Activated naive CD8-positive, alpha-beta T cell treated with anti-CD3 and anti-CD28 coated beads, Interleukin-2, amount 10 ng/mL, durations not matched to agents 7 days and 5 days (primary cell): ENCODE measurements at regions not wholly inside any gene's neighbourhood (a gene's known extent, or its start where the extent isn't known, plus 50 kb on each side); places are given as distances from the start of the nearest gene placed in this dataset.

ENCODE experiments used
- ATAC-seq: fragments of 150-1000 bp; cut with Tn5 transposase; one replicate; pipeline ENCODE4 v1.10.0; 2021; ENCODE audit warnings: low read depth, moderate library complexity
- POLR2A ChIA-PET: fragments of 350-600 bp; sonication (Branson Sonifier 250); formaldehyde crosslinking; loops from one replicate; lab custom pipeline; 2021; ENCODE audit warnings: antibody characterized with exemption; lab: Charles Lee
- DNase-seq: peaks from one replicate; pipeline ENCODE4 v3.0.0; 2021
- H3K27ac Mint-ChIP-seq: one replicate; pipeline ENCODE4 v1.8.0; 2022; ENCODE audit warnings: mild to moderate bottlenecking, mixed read lengths
- H3K27me3 Mint-ChIP-seq: one replicate; pipeline ENCODE4 v1.8.0; 2022; ENCODE audit warnings: mild to moderate bottlenecking, moderate library complexity, mixed read lengths
- H3K36me3 Mint-ChIP-seq: one replicate; pipeline ENCODE4 v1.8.0; 2021; ENCODE audit warnings: mild to moderate bottlenecking, mixed read lengths
- H3K4me1 Mint-ChIP-seq: one replicate; pipeline ENCODE4 v1.8.0; 2021; ENCODE audit warnings: mixed read lengths
- H3K4me3 Mint-ChIP-seq: one replicate; pipeline ENCODE4 v1.8.0; 2022; ENCODE audit warnings: mild to moderate bottlenecking, moderate library complexity, mixed read lengths
- H3K9me3 Mint-ChIP-seq: one replicate; pipeline ENCODE4 v1.8.0; 2021; ENCODE audit warnings: mixed read lengths

- H3K27me3 Mint-ChIP-seq: peaks cover 8% of the 10 kb centered on the region
- H3K27ac Mint-ChIP-seq: no peak overlapping the region
- H3K4me1 Mint-ChIP-seq: no peaks in the 10 kb centered on the region
- H3K36me3 Mint-ChIP-seq: peaks cover 2% of the 10 kb centered on the region
- H3K9me3 Mint-ChIP-seq: peaks cover 3% of the 10 kb centered on the region
- DNase-seq (no peak), ATAC-seq (no peak)
- POLR2A ChIA-PET: no interaction called here
- no peak overlapping the region for H3K4me3 Mint-ChIP-seq
Measured at GRCh38 chr11:69545976-69546617, 64.6 kb downstream of the LINC01488 start.

GRCh38 chr11:69546735-69547370, 65.4 kb downstream of the LINC01488 start:
- no peak overlapping the region for H3K27ac Mint-ChIP-seq
- no peak overlapping the region for H3K4me3 Mint-ChIP-seq
- H3K4me1 Mint-ChIP-seq: no peaks in the 10 kb centered on the region
- no peak for DNase-seq
- peaks cover 8% of the 10 kb centered on the region for H3K27me3 Mint-ChIP-seq
- peaks cover 3% of the 10 kb centered on the region for H3K9me3 Mint-ChIP-seq
- ATAC-seq: no peak
- POLR2A ChIA-PET: no interaction called here
- peaks cover 2% of the 10 kb centered on the region for H3K36me3 Mint-ChIP-seq

DNA sequence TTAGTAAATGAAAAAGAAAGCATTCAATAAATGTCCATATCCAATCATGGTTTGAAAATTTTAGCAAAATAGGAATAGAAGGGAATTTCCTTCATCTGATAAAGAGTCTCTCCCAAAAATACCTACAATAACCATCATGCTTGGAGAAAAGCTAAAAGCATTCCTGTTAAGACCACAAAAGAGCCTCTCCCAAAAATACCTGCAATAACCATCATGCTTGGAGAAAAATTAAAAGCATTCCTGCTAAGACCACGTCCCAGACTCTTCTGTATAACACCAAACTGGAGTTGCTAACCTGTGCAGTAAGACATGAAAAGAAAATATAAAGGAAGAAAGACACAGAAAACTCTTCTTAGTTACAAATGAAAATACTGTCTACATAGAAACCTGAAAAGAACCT, 69.4 kb downstream of the LINC01488 start:
- ATAC-seq: no peak
- no peaks in the 10 kb centered on the region for H3K4me1 Mint-ChIP-seq

GRCh38 chr11:69551963-69552362, 70.5 kb downstream of the LINC01488 start:
- Mint-ChIP-seq H3K9me3 (peaks cover 6% of the 10 kb centered on the region), H3K27ac (no peak overlapping the region), H3K4me1 (no peaks in the 10 kb centered on the region), H3K4me3 (no peak overlapping the region), H3K36me3 (peaks cover 5% of the 10 kb centered on the region), H3K27me3 (peaks cover 8% of the 10 kb centered on the region)
- POLR2A ChIA-PET: no interaction called here
- no peak for ATAC-seq
- no peak for DNase-seq

More for the DNA sequence above, 69.4 kb downstream of the LINC01488 start:
- Mint-ChIP-seq H3K4me3 (no peak overlapping the region), H3K27ac (no peak overlapping the region), H3K36me3 (peaks cover 5% of the 10 kb centered on the region), H3K9me3 (peaks cover 6% of the 10 kb centered on the region), H3K27me3 (peaks cover 8% of the 10 kb centered on the region)
- POLR2A ChIA-PET: no interaction called here
- no peak for DNase-seq

DNA sequence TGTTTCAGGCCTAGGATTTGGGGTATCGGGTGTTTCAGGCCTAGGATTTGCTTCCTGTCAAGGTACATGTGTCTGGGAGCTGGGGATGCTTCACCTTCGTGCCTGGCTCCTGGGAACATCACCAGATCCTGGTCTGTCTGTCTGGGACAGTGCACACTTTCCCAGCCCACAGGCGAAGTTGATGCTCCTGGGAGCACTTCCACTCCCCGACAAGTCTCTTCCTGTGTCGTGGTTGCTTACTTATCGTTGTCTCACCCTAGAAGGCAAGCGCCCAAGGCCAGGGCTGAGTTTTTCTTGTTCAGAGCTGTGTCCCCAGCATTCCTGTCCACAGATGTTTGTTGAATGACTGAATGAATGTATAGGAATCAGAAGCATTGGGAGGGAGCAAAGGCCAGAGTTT, 71.5 kb downstream of the LINC01488 start:
- H3K4me3 Mint-ChIP-seq: no peak overlapping the region
- H3K4me1 Mint-ChIP-seq: peaks cover under 1% of the 10 kb centered on the region
- no peak overlapping the region for H3K27ac Mint-ChIP-seq

GRCh38 chr11:69553416-69554357, 72.2 kb downstream of the LINC01488 start:
- H3K36me3 Mint-ChIP-seq: peaks cover 5% of the 10 kb centered on the region
- POLR2A ChIA-PET: no interaction called here
- peaks cover 6% of the 10 kb centered on the region for H3K27me3 Mint-ChIP-seq
- ATAC-seq: no peak
- H3K4me3 Mint-ChIP-seq: no peak overlapping the region
- H3K9me3 Mint-ChIP-seq: peaks cover 6% of the 10 kb centered on the region
- DNase-seq: no peak
- H3K4me1 Mint-ChIP-seq: peaks cover 8% of the 10 kb centered on the region
- H3K27ac Mint-ChIP-seq: no peak overlapping the region

More for the DNA sequence above, 71.5 kb downstream of the LINC01488 start:
- H3K36me3 Mint-ChIP-seq: peaks cover 5% of the 10 kb centered on the region
- POLR2A ChIA-PET: no interaction called here
- peaks cover 6% of the 10 kb centered on the region for H3K9me3 Mint-ChIP-seq
- DNase-seq (no peak), ATAC-seq (no peak)
- H3K27me3 Mint-ChIP-seq: peaks cover 8% of the 10 kb centered on the region

DNA sequence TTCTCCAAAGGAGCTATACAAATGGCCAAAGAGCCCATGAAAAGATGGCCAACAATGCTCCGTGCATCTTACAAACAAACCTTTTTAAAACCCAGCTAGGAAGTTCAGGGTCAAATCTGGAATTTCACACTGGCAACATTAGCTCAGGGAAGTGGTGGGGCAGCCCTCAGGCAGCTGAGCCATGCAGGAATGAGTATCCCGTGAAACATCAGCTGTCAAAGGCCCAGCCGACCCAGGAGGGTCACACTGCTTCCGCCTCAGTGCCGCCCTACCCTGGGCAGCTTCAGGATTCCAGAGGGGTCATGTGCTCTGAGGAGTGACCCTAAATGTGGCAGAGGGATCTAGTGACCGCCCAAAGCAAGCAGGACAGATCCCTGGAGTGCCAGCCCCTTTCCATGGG, 73.4 kb downstream of the LINC01488 start:
- Mint-ChIP-seq H3K27me3 (peaks cover 6% of the 10 kb centered on the region), H3K9me3 (peaks cover 6% of the 10 kb centered on the region), H3K4me3 (no peak overlapping the region), H3K36me3 (peaks cover 4% of the 10 kb centered on the region), H3K27ac (no peak overlapping the region), H3K4me1 (peaks cover 15% of the 10 kb centered on the region)
- POLR2A ChIA-PET: no interaction called here
- ATAC-seq (no peak), DNase-seq (no peak)

GRCh38 chr11:69557266-69557665, 75.8 kb downstream of the LINC01488 start:
- Mint-ChIP-seq H3K27me3 (peaks cover 15% of the 10 kb centered on the region), H3K4me3 (no peak overlapping the region), H3K27ac (no peak overlapping the region), H3K9me3 (no peaks in the 10 kb centered on the region), H3K36me3 (no peaks in the 10 kb centered on the region), H3K4me1 (peaks cover 17% of the 10 kb centered on the region)
- ATAC-seq (no peak), DNase-seq (no peak)
- POLR2A ChIA-PET: no interaction called here

DNA sequence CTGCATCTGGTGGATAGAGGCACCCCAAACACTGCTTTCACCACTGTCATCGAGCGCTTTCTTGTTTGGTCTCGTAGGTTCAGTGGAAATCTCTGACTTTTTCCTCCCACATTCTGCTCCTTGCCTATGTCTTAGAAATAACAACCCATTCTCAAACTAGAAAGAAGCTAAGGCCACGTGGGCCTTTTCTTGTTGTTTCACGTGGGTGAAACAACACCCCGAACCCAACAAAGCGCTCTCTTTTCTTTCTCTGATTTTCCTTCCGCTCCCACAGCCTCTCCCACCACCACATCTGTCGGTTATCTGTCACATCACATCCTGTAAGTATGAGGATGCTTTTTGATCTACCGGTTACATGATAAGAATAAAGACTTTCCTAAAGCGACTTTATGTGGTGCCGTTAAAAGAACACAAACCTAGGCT, 77.1 kb downstream of the LINC01488 start:
- H3K9me3 Mint-ChIP-seq: no peaks in the 10 kb centered on the region
- peaks cover 17% of the 10 kb centered on the region for H3K4me1 Mint-ChIP-seq
- no peaks in the 10 kb centered on the region for H3K36me3 Mint-ChIP-seq
- H3K4me3 Mint-ChIP-seq: peak overlapping the region; percentile 33
- DNase-seq (no peak), ATAC-seq (peak; percentile 60)
- peak overlapping the region; percentile 6 for H3K27ac Mint-ChIP-seq
- H3K27me3 Mint-ChIP-seq: peaks cover 15% of the 10 kb centered on the region
- POLR2A ChIA-PET: no interaction called here

- POLR2A ChIA-PET: no interaction called here
- peak overlapping the region; percentile 33 for H3K4me3 Mint-ChIP-seq
- peaks cover 17% of the 10 kb centered on the region for H3K4me1 Mint-ChIP-seq
- H3K9me3 Mint-ChIP-seq: no peaks in the 10 kb centered on the region
- H3K36me3 Mint-ChIP-seq: no peaks in the 10 kb centered on the region
- DNase-seq: no peak
- no peak overlapping the region for H3K27ac Mint-ChIP-seq
- ATAC-seq: no peak
- peaks cover 16% of the 10 kb centered on the region for H3K27me3 Mint-ChIP-seq
Measured at GRCh38 chr11:69559181-69559580, 77.7 kb downstream of the LINC01488 start.

- peaks cover 17% of the 10 kb centered on the region for H3K27me3 Mint-ChIP-seq
Measured at GRCh38 chr11:69560141-69560790, 78.8 kb downstream of the LINC01488 start.

GRCh38 chr11:69562302-69562701, 78.7 kb upstream of the CCND1 start:
- POLR2A ChIA-PET: no interaction called here
- H3K36me3 Mint-ChIP-seq: no peaks in the 10 kb centered on the region
- DNase-seq (no peak), ATAC-seq (no peak)
- H3K9me3 Mint-ChIP-seq: no peaks in the 10 kb centered on the region
- no peak overlapping the region for H3K4me3 Mint-ChIP-seq
- peaks cover 17% of the 10 kb centered on the region for H3K27me3 Mint-ChIP-seq
- no peak overlapping the region for H3K27ac Mint-ChIP-seq
- H3K4me1 Mint-ChIP-seq: peaks cover 18% of the 10 kb centered on the region

More at GRCh38 chr11:69560141-69560790, 78.8 kb downstream of the LINC01488 start:
- Mint-ChIP-seq H3K9me3 (no peaks in the 10 kb centered on the region), H3K27ac (no peak overlapping the region), H3K4me1 (peaks cover 18% of the 10 kb centered on the region), H3K36me3 (no peaks in the 10 kb centered on the region), H3K4me3 (no peak overlapping the region)
- POLR2A ChIA-PET: no interaction called here
- no peak for DNase-seq
- ATAC-seq: no peak

DNA sequence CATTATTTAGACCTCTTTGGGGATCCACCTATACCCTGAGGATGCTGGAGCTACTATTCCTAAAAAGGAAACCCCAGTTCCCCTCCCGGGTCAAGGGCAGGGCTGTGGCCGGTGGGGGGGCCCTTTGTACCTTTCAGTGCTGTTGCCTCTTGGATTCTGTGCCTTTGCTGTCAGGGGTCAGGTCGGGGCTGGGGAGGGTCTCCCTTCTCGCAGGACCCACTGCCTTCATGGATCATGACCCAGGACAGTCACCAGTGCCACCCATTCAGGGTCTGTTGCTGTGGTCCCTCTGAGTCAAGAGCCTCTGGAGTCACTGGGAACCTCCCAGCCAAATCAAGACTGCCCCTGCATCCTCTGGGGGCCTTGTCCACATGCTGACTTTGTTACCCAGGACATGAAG, 78.1 kb upstream of the CCND1 start:
- POLR2A ChIA-PET: no interaction called here
- Mint-ChIP-seq H3K27me3 (peaks cover 17% of the 10 kb centered on the region), H3K27ac (no peak overlapping the region), H3K4me1 (peaks cover 18% of the 10 kb centered on the region), H3K36me3 (no peaks in the 10 kb centered on the region), H3K4me3 (no peak overlapping the region), H3K9me3 (no peaks in the 10 kb centered on the region)
- ATAC-seq (no peak), DNase-seq (no peak)
